ENCODE measurements at regions not wholly inside any gene's neighbourhood (a gene's known extent, or its start where the extent isn't known, plus 50 kb on each side); places are given as distances from the start of the nearest gene placed in this dataset.
"Not testable (repeated sequence)": the region's sequence is repeated elsewhere in the genome, so short reads cannot be mapped to it uniquely, and the experiment has no call there.

DNA sequence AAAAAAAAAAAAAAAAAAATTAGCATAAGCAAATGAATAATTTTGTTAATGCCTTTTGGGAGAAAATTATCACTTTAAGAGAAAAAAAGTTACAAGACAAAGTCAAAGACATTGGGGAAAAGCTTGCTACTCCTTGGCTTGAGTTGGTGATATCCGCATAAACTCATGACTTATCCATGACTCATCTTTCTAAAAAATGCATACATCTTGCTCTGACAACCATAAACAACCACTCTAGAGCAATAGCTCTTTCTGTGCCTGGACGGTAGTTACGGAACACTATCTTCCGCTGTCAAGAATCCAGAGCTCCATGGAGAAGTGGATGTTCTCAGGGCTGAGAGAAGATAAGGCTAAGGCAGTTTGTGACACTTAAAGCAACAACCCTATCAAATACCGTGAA lies 281.1 kb upstream of the PFKP start:
- H3K4me1 Mint-ChIP-seq (ENCODE audit: low read depth) = peaks cover under 1% of the 10 kb centered on the region
- H3K36me3 Mint-ChIP-seq (ENCODE audit: insufficient read depth) = no peaks in the 10 kb centered on the region
- H3K4me3 Mint-ChIP-seq = no peak overlapping the region
- no peak for DNase-seq
- peaks cover 14% of the 10 kb centered on the region for H3K27me3 Mint-ChIP-seq (ENCODE audit: low read depth)
- no peaks in the 10 kb centered on the region for H3K9me3 Mint-ChIP-seq
- ATAC-seq = no peak

DNA sequence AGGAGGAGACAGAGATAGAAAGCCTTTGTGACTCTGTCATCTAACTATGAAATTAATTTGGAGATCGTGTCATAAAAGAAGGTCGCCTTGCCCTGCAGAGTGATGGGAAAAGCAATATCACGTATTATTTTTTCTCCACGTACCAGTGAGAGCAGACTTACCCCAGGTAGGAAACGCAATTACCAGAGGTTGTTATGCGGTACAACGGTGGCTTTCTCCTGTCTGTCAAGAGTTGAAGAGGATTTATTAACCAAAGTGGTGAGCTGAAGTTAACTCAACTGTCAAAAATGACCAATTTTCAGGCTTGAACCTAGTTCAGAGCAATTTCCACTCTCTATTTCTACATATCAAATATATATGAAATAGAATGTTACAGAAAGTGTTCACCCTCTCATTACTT lies 282.6 kb upstream of the PFKP start:
- H3K27me3 Mint-ChIP-seq (ENCODE audit: low read depth) = peaks cover 14% of the 10 kb centered on the region
- DNase-seq (no peak), ATAC-seq (no peak)
- no peaks in the 10 kb centered on the region for H3K9me3 Mint-ChIP-seq
- H3K4me1 Mint-ChIP-seq (ENCODE audit: low read depth) = no peaks in the 10 kb centered on the region
- no peak overlapping the region for H3K4me3 Mint-ChIP-seq
- H3K36me3 Mint-ChIP-seq (ENCODE audit: insufficient read depth) = no peaks in the 10 kb centered on the region

DNA sequence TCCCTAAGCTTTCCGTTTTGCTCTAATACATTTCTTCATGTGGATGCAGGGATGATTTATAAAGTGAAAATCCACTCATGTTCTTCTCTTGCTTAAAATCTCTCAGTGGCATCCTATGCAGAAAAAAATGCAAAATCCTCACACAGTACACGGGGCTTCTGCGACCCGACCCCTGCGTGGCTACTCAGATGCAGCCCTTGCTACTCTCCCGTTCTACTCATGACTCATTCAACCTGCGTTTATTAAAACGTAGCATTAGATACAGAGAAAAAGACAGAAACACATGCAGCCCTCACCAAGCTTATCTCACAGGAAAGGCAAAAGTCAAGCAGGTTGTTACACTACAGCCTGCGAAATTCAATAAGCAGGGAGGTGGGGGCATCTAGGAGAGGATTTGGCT lies 284.4 kb upstream of the PFKP start:
- H3K27me3 Mint-ChIP-seq (ENCODE audit: low read depth) = peaks cover 12% of the 10 kb centered on the region
- ATAC-seq (no peak), DNase-seq (no peak)
- no peaks in the 10 kb centered on the region for H3K4me1 Mint-ChIP-seq (ENCODE audit: low read depth)
- H3K36me3 Mint-ChIP-seq (ENCODE audit: insufficient read depth) = no peaks in the 10 kb centered on the region
- no peaks in the 10 kb centered on the region for H3K9me3 Mint-ChIP-seq
- no peak overlapping the region for H3K4me3 Mint-ChIP-seq

DNA sequence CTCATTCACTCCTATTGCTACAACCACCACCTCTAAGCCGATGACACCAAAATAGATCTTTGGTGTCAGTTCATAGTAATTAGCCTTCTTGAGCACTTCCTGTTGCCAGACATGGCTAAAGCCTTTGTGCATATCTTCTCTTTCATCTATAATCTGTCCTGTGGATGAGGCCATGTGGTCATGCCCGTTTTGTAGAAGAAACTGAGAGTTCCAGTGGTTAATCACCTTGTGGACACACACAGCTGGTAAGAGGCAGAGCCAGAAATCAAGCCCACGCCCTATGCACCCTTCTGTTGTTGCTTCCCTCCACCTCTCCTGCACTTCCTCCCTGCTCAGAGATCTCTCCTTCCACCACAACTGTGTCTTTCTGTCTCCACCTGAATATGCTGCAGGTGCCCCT lies 285.1 kb upstream of the PFKP start:
- ATAC-seq = no peak
- Mint-ChIP-seq H3K27me3 (ENCODE audit: low read depth) (peaks cover 12% of the 10 kb centered on the region), H3K4me3 (no peak overlapping the region), H3K36me3 (ENCODE audit: insufficient read depth) (no peaks in the 10 kb centered on the region), H3K9me3 (no peaks in the 10 kb centered on the region), H3K4me1 (ENCODE audit: low read depth) (no peaks in the 10 kb centered on the region)
- DNase-seq = no peak

DNA sequence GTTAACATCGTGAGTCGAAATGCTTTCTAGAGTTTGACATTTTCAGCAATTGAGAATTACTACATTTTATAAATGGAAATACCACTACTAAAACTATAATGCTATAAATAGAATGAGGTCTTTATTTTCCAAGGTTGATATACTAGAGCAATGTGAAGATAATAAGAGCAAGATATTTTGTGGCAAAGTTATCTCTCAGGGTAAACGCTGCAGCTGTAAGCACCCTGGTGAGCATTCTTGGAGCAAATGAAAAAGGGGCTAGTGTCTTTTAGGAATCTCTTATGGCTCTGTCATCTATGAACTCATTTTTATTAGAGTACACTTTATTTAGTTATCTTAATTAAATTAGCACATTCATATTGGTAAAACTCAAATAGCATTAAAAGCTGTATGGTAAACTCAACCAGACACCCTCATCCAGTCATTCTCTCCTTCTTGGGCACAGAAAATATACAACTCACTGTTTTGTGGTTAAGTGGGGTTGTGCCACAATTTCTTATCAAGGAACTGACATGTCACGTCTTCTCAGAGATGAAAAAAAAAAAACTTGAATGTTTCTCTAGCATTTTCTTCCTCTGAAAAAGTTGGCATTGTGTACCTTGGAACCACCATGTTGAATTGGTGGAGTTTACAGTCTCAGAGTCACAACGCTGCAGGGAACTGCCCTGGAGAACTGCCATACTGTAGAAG lies 289.5 kb upstream of the PFKP start:
- no peaks in the 10 kb centered on the region for H3K36me3 Mint-ChIP-seq (ENCODE audit: insufficient read depth)
- H3K9me3 Mint-ChIP-seq = no peaks in the 10 kb centered on the region
- H3K4me1 Mint-ChIP-seq (ENCODE audit: low read depth) = no peaks in the 10 kb centered on the region
- peaks cover 11% of the 10 kb centered on the region for H3K27me3 Mint-ChIP-seq (ENCODE audit: low read depth)
- H3K4me3 Mint-ChIP-seq = no peak overlapping the region
- no peak for DNase-seq
- no peak for ATAC-seq

DNA sequence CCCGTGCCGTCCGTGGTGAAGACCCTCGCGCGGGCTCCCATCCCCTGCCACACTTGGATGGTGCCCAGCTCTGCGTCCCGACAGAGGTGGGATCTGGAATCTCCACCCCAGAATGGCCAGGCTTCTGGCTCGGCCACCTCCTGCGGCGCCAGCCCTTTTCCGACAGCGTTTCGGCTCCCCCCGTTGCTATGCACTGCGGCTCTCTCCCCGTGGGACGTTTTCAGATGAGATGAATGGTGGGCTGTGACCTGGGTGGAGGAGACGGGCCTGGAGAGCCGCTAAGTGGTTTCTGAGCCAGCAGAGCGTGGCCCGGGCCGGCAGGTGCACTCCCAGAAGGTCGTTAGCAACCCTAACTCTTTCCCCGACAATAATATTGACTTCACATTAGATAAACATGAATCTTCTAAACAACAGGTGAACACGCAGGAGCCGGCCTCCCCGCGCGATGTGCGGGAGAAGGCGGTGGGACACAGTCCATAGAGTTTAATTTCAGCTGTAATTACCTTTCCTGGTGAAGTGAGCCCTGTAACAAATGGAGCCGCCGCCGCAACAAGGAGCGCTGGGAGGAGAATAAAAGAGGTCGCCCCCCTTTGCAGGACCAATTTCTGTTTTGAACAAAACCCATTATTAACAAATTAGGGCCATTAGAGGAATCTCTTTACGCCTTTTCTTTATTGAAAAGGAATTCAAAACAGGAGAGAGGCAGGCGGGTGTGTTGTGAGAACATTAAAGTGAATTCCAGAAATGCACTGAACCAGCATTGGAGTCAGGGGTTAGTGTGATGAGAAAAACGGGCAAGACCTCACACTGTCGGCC lies 294.3 kb upstream of the PFKP start:
- Mint-ChIP-seq H3K4me1 (ENCODE audit: low read depth) (no peaks in the 10 kb centered on the region), H3K27me3 (ENCODE audit: low read depth) (peaks cover 8% of the 10 kb centered on the region), H3K36me3 (ENCODE audit: insufficient read depth) (no peaks in the 10 kb centered on the region), H3K4me3 (no peak overlapping the region), H3K9me3 (no peaks in the 10 kb centered on the region)
- ATAC-seq (no peak), DNase-seq (no peak)

DNA sequence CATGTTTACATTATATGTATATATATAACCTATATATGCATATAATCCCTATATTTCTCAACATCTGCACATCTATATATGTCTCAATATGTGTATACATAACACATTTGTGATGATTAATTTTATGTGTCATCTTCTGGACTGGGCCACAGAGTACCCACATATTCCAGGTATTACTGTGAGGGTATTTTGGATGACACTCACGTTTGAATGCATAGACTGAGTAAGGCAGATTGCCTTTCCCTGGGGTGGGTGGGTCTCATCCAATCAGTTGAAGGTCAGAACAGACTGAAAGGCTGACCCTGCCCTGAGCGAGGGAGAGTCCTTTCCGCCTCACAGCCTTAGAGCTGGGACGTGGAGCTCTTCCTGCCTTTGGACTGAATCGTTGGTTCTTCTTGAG lies 295.2 kb upstream of the PFKP start:
- no peaks in the 10 kb centered on the region for H3K9me3 Mint-ChIP-seq
- peak in 1 of 2 donors; percentile 27 for ATAC-seq
- no peak for DNase-seq

DNA sequence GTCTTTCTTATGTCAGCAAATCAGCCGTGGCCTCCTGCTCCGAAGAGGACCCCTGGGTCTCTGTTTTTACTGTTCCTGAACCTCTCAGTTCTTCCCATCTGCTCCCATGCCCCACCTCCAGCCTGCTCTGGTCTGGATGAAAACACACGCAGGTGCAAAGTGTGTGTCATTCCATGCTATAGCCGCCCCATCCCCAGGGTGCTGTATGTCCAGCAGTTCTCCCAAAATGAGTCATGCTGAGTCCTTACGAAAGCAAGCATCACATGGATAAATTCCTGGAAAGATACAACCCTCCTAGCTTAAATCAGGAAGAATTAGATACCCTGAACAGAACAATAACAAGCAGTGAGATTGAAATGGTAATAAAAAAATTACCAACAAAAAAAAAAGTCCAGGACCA lies 300.1 kb upstream of the PFKP start:
- not testable (repeated sequence) for H3K4me1 Mint-ChIP-seq (ENCODE audit: low read depth); H3K9me3 Mint-ChIP-seq; DNase-seq; H3K36me3 Mint-ChIP-seq (ENCODE audit: insufficient read depth); ATAC-seq; H3K4me3 Mint-ChIP-seq; H3K27me3 Mint-ChIP-seq (ENCODE audit: low read depth)

More for the DNA sequence above, 295.2 kb upstream of the PFKP start:
- no peak overlapping the region for H3K4me3 Mint-ChIP-seq
- H3K27me3 Mint-ChIP-seq (ENCODE audit: low read depth) = peaks cover 8% of the 10 kb centered on the region
- H3K4me1 Mint-ChIP-seq (ENCODE audit: low read depth) = no peaks in the 10 kb centered on the region
- H3K36me3 Mint-ChIP-seq (ENCODE audit: insufficient read depth) = no peaks in the 10 kb centered on the region

DNA sequence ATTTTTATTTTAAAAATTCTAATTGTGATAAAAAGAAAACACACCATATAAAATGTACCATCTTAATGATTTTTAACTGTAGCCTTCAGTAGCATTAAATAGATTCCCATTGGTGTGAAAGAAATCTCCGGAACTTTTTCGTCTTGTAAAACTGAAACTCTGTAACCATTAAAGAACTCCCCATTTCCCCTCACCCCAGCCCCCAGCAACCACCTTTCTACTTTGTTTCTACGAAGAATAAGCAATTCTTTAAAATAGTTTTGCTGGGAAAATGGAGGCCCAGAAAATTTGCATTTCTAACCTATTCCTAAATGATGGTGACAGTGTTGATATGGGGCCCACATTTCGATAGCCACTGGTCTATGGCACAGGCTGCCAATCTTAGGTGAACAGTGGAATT lies 305.4 kb upstream of the PFKP start:
- Mint-ChIP-seq H3K4me1 (ENCODE audit: low read depth) (no peaks in the 10 kb centered on the region), H3K9me3 (no peaks in the 10 kb centered on the region), H3K36me3 (ENCODE audit: insufficient read depth) (no peaks in the 10 kb centered on the region), H3K4me3 (no peak overlapping the region), H3K27me3 (ENCODE audit: low read depth) (peaks cover 16% of the 10 kb centered on the region)
- no peak for DNase-seq
- ATAC-seq = no peak

DNA sequence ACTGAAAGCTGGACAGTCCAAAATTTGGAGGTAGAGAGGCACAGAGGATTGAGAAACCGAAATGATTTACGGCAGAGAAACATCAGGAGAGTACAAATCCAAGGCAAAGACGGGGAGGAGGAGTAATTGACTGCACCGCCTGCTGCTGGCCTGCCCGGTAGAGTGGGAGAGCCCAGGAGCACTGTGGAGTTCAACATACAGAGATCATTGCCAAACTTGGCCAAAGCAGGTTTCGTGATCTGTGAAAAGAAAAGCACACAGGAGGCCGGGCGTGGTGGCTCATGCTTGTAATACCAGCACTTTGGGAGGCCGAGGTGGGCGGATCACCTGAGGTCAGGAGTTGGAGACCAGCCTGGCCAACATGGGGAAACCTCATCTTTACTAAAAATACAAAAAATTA lies 306.0 kb upstream of the PFKP start:
- Mint-ChIP-seq H3K4me1 (ENCODE audit: low read depth) (no peaks in the 10 kb centered on the region), H3K27me3 (ENCODE audit: low read depth) (peaks cover 16% of the 10 kb centered on the region), H3K9me3 (no peaks in the 10 kb centered on the region), H3K4me3 (no peak overlapping the region), H3K36me3 (ENCODE audit: insufficient read depth) (no peaks in the 10 kb centered on the region)
- no peak for ATAC-seq
- no peak for DNase-seq

DNA sequence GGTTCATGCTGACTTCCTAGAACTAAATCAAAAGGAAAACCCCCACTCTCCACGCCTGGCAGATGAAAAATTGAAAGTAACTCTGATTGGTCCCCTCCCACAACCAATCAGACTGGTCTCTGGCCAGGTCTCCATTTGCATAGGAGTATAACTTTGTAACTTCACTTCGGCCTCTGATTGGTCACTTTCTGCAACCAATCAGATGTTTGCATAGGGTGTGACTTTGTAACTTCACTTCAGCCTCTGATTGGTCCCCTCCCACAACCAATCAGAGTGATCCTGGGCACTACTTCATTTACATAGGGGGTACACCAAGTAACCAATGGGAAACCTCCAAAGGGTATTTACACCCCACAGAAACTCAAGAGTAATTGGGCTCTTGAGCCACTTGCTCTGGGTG lies 306.6 kb upstream of the PFKP start:
- no peaks in the 10 kb centered on the region for H3K9me3 Mint-ChIP-seq
- no peaks in the 10 kb centered on the region for H3K36me3 Mint-ChIP-seq (ENCODE audit: insufficient read depth)
- no peak overlapping the region for H3K4me3 Mint-ChIP-seq
- DNase-seq (no peak), ATAC-seq (no peak)
- no peaks in the 10 kb centered on the region for H3K4me1 Mint-ChIP-seq (ENCODE audit: low read depth)
- H3K27me3 Mint-ChIP-seq (ENCODE audit: low read depth) = peaks cover 16% of the 10 kb centered on the region

DNA sequence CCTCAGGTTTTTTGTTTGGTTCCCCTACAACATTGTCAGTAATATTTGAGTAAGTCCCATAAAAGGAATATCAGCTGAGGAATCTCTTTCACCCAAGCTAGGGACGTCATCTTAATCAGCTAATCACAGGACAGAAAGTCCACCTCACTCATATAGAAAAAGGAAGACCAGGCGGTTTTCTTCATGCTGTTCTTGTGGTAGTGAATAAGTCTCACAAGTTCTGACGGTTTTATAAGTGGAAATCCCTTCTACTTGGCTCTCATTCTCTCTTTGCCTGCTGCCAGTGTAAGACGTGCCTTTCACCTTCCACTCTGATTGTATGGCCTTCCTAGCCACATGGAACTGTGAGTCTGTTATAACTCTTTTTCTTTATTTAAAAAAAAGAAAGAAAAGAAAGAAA lies 308.1 kb upstream of the PFKP start:
- DNase-seq (no peak), ATAC-seq (no peak)
- no peaks in the 10 kb centered on the region for H3K36me3 Mint-ChIP-seq (ENCODE audit: insufficient read depth)
- no peaks in the 10 kb centered on the region for H3K4me1 Mint-ChIP-seq (ENCODE audit: low read depth)
- no peak overlapping the region for H3K4me3 Mint-ChIP-seq
- H3K27me3 Mint-ChIP-seq (ENCODE audit: low read depth) = peaks cover 16% of the 10 kb centered on the region
- no peaks in the 10 kb centered on the region for H3K9me3 Mint-ChIP-seq

DNA sequence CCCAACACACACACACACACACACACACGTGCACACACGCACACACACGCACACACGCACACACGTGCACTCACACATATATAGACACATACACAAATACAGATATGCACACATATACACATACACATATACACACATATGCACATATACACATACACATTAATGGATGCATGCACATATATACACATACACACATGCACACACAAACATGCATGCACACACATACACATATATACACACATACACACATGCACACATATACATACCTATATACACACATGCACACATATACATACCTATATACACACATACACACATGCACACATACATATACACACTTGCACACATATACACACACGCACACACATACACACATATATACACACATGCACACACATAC lies 312.4 kb upstream of the PFKP start:
- Mint-ChIP-seq H3K9me3 (no peaks in the 10 kb centered on the region), H3K27me3 (ENCODE audit: low read depth) (peaks cover 11% of the 10 kb centered on the region), H3K36me3 (ENCODE audit: insufficient read depth) (no peaks in the 10 kb centered on the region), H3K4me1 (ENCODE audit: low read depth) (no peaks in the 10 kb centered on the region), H3K4me3 (no peak overlapping the region)
- ATAC-seq (no peak), DNase-seq (no peak)

DNA sequence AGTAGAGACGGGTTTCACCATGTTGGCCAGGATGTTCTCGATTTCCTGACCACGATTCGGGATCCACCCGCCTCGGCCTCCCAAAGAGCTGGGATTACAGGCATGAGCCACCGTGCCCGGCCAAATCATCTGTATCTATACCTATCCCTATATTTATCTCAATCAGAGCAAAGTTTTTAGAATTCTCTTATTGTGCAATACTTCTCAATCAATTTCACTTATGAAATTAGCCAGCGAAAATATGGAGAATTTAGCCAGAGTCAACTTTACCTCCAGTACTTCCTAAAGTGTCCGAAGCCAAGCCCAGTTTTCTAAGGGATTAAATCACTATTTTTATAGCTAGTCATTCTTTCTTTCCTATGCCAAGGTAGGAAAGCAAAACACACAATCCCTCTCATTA lies 319.1 kb upstream of the PFKP start:
- Mint-ChIP-seq H3K9me3 (no peaks in the 10 kb centered on the region), H3K4me1 (ENCODE audit: low read depth) (no peaks in the 10 kb centered on the region), H3K36me3 (ENCODE audit: insufficient read depth) (no peaks in the 10 kb centered on the region), H3K4me3 (no peak overlapping the region), H3K27me3 (ENCODE audit: low read depth) (peaks cover 11% of the 10 kb centered on the region)
- DNase-seq (no peak), ATAC-seq (no peak)

DNA sequence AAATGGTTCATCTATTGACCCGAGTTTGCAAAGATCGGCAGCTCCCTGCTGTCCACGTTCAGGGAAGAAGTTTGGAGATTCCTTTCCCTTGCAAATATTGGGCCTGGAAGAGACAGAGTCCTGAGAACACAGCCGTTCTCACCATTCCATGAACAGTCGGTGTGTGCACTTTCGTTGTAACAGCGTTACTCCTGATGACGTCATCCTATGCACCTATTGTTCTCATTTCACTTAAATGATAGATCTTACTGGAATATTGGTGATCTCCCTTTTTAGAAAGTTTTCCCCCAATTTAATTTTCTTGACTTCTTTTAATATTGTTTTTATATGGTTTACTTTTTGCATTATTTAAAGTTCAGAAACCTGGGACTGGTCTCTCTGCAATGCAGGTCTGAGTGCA lies 320.7 kb upstream of the PFKP start:
- ATAC-seq (no peak), DNase-seq (no peak)
- Mint-ChIP-seq H3K27me3 (ENCODE audit: low read depth) (peaks cover 12% of the 10 kb centered on the region), H3K4me3 (no peak overlapping the region), H3K9me3 (no peaks in the 10 kb centered on the region), H3K4me1 (ENCODE audit: low read depth) (no peaks in the 10 kb centered on the region), H3K36me3 (ENCODE audit: insufficient read depth) (no peaks in the 10 kb centered on the region)

All from activated T-cell treated with anti-CD3 and anti-CD28 coated beads, Interleukin-2, amount 50 U/mL, for 4 hours (primary cell).